Endothelial cell of umbilical vein (primary cell): ENCODE measurements at regions not wholly inside any gene's neighbourhood (a gene's known extent, or its start where the extent isn't known, plus 50 kb on each side); places are given as distances from the start of the nearest gene placed in this dataset.
"Not testable (repeated sequence)": the region's sequence is repeated elsewhere in the genome, so short reads cannot be mapped to it uniquely, and the experiment has no call there.

ENCODE experiments used
- BruUV-seq: library from RNA; stranded (reverse); fragments of 400-500 nt; replicated peaks from 2 replicates; lab custom pipeline; 2021; lab: Mats Ljungman, UMichigan
- CTCF ChIA-PET: fragments of 300-600, 350-600 bp; sonication (Branson Sonifier 250); formaldehyde crosslinking; loops from one replicate; lab custom pipeline; 2021; ENCODE audit warnings: antibody characterized with exemption, inconsistent platforms; lab: Charles Lee
- POLR2A ChIA-PET: fragments of 300-600, 350-600 bp; sonication (Branson Sonifier 250); formaldehyde crosslinking; loops from one replicate; lab custom pipeline; 2021; ENCODE audit warnings: antibody characterized with exemption, inconsistent platforms; lab: Charles Lee
- DNase-seq: peaks from one replicate; pipeline ENCODE4 v3.0.0-alpha.2; 2011; ENCODE audit warnings: low read depth, low spot score
- FAIRE-seq: peaks from 2 replicates; lab custom pipeline; 2011; peaks lifted over from hg19 to GRCh38; lab: Jason Lieb, UNC
- H2AFZ ChIP-seq: 2 replicates; pipeline ENCODE4 v1.6.0; 2012; ENCODE audit warnings: low read depth, low read length, control low read depth, inconsistent platforms
- H3K27ac ChIP-seq: 2 replicates; pipeline ENCODE4 v1.5.1; 2011; ENCODE audit warnings: low read depth, mild to moderate bottlenecking, control low read depth, low read length, moderate library complexity; ENCODE audit not compliant: insufficient read depth
- H3K27me3 ChIP-seq, 2 experiments: 2 replicates each; pipeline versions ENCODE4 v1.6.0 to v1.6.1; 2011; ENCODE audit warnings: low read length in 2 of 2, mixed read lengths in 1 of 2; ENCODE audit not compliant: control insufficient read depth in 2 of 2, insufficient read depth in 2 of 2
- H3K36me3 ChIP-seq, 2 experiments: 2 replicates in 1 of 2; 3 replicates in 1 of 2; pipeline ENCODE4 v1.5.1; 2011; ENCODE audit warnings: low read length in 2 of 2, mild to moderate bottlenecking in 1 of 2, moderate library complexity in 1 of 2; ENCODE audit not compliant: control insufficient read depth in 2 of 2, insufficient read depth in 2 of 2; ENCODE audit errors: extremely low read depth in 1 of 2
- H3K4me1 ChIP-seq: 3 replicates; pipeline ENCODE4 v1.5.1; 2011; ENCODE audit warnings: mild to moderate bottlenecking, low read length; ENCODE audit not compliant: control insufficient read depth, insufficient read depth; ENCODE audit errors: extremely low read depth
- H3K4me2 ChIP-seq: 2 replicates; pipeline ENCODE4 v1.6.1; 2011; ENCODE audit warnings: low read length, control low read depth, mixed read lengths; ENCODE audit not compliant: insufficient read depth
- H3K4me3 ChIP-seq, 3 experiments: fragments of 200-600 bp in 1 of 3; sonication (generic), shearing (Covaris generic) in 1 of 3; replicated peaks in 1 of 3; 2 replicates each; pipeline ENCODE4 v1.5.1; 2011 to 2016; ENCODE audit warnings: control low read depth in 3 of 3, low read length in 3 of 3, mild to moderate bottlenecking in 2 of 3, inconsistent platforms in 1 of 3, low read depth in 1 of 3, moderate library complexity in 1 of 3; ENCODE audit not compliant: insufficient read depth in 1 of 3
- H3K79me2 ChIP-seq: 2 replicates; pipeline ENCODE4 v1.6.0; 2012; ENCODE audit warnings: low read length, inconsistent platforms; ENCODE audit not compliant: control insufficient read depth, insufficient read depth
- H3K9ac ChIP-seq: replicated peaks from 2 replicates; pipeline ENCODE3; 2011; ENCODE audit warnings: low read length, control low read depth; ENCODE audit not compliant: insufficient read depth; ENCODE audit errors: extremely low read depth
- H3K9me1 ChIP-seq: replicated peaks from 3 replicates; pipeline ENCODE4 v1.6.0; 2011; ENCODE audit warnings: mild to moderate bottlenecking, low read length; ENCODE audit not compliant: control insufficient read depth, insufficient read depth; ENCODE audit errors: extremely low read depth
- H3K9me3 ChIP-seq: replicated peaks from 2 replicates; pipeline ENCODE4 v1.5.1; 2012; ENCODE audit warnings: low read length, inconsistent platforms; ENCODE audit not compliant: control insufficient read depth, insufficient read depth
- H4K20me1 ChIP-seq: replicated peaks from 2 replicates; pipeline ENCODE3; 2011; ENCODE audit warnings: mild to moderate bottlenecking, low read length; ENCODE audit not compliant: control insufficient read depth, insufficient read depth; ENCODE audit errors: extremely low read depth
- CTCF ChIP-seq, 2 donors: IDR thresholded peaks; 1 replicate in 1 of 2; 2 replicates in 1 of 2; pipeline ENCODE4 v1.5.1; 2011; ENCODE audit warnings: low read length in 2 of 2, mild to moderate bottlenecking in 2 of 2, moderate library complexity in 2 of 2, control low read depth in 1 of 2, inconsistent platforms in 1 of 2, low read depth in 1 of 2; ENCODE audit not compliant: insufficient read depth in 1 of 2; ENCODE audit errors: extremely low read depth in 1 of 2
- EZH2 ChIP-seq: IDR thresholded peaks from 2 replicates; pipeline ENCODE4 v1.6.1; 2012; ENCODE audit warnings: borderline replicate concordance, low read depth, mild to moderate bottlenecking, moderate library complexity, low read length, inconsistent platforms; ENCODE audit not compliant: severe bottlenecking
- FOS ChIP-seq: IDR thresholded peaks from 2 replicates; pipeline ENCODE4 v1.6.1; 2011; ENCODE audit warnings: mild to moderate bottlenecking, low read length, moderate library complexity, borderline replicate concordance; ENCODE audit not compliant: insufficient read depth
- GATA2 ChIP-seq: IDR thresholded peaks from 2 replicates; pipeline ENCODE4 v1.7.0; 2011; ENCODE audit warnings: low read depth, mild to moderate bottlenecking, moderate library complexity, mixed read lengths, low read length; ENCODE audit not compliant: insufficient read length, insufficient read depth
- JUN ChIP-seq: IDR thresholded peaks from 2 replicates; pipeline ENCODE4 v1.6.1; 2011; ENCODE audit warnings: borderline replicate concordance, low read depth; ENCODE audit not compliant: insufficient read length, insufficient read depth
- MAX ChIP-seq: IDR thresholded peaks from 2 replicates; pipeline ENCODE4 v1.6.1; 2011; ENCODE audit not compliant: insufficient read depth, insufficient read length
- MYC ChIP-seq: IDR thresholded peaks from one replicate; pipeline ENCODE4 v1.6.1; 2011; ENCODE audit warnings: mild to moderate bottlenecking, low read depth, low read length
- POLR2A ChIP-seq: IDR thresholded peaks from 2 replicates; pipeline ENCODE4 v1.6.1; 2012; ENCODE audit warnings: low read depth, mild to moderate bottlenecking, control low read depth, low read length
- POLR2AphosphoS5 ChIP-seq: IDR thresholded peaks from 2 replicates; pipeline ENCODE4 v1.6.1; 2012; ENCODE audit warnings: low read depth, mild to moderate bottlenecking, control low read depth, low read length, moderate library complexity; ENCODE audit not compliant: insufficient read depth
- dilution Hi-C: fragments of 300-500 bp; cut with MboI; formaldehyde crosslinking; loops from one replicate; pipeline ENCODE4 v1.15.0; 2019; ENCODE audit warnings: low sequenced_read_pairs; ENCODE audit not compliant: extremely low pct_ligation_motif_present
- intact Hi-C: fragments of 100-400 bp; cut with micrococcal nuclease; formaldehyde crosslinking; loops from one replicate; pipeline ENCODE4 v1.10.0; 2022

- ChIA-PET CTCF (no interaction called here), POLR2A (no interaction called here)
- no peaks in the 10 kb centered on the region for H3K4me1 ChIP-seq
- no peak for TF ChIP-seq FOS
- no peak for TF ChIP-seq POLR2A
- TF ChIP-seq JUN: no peak
- no peak for TF ChIP-seq GATA2
- no peak for TF ChIP-seq MYC
- TF ChIP-seq CTCF (IDR thresholded peaks at IDR 0.05; ENCODE audit: extremely low read depth in 1 of 2, insufficient read depth in 1 of 2, low read depth in 1 of 2, low read length in 2 of 2): no peak
- TF ChIP-seq EZH2: no peak
- no peak for TF ChIP-seq POLR2AphosphoS5
- TF ChIP-seq MAX: no peak
- intact Hi-C loops (no loop called here), dilution Hi-C loops (no loop called here)
- H3K79me2 ChIP-seq: no peaks in the 10 kb centered on the region
- no peak overlapping the region for H3K9ac ChIP-seq
- H3K36me3 ChIP-seq: no peaks in the 10 kb centered on the region
- FAIRE-seq (no peak), DNase-seq (no peak)
- no peak overlapping the region for H3K4me3 ChIP-seq
- no peak overlapping the region for H3K4me2 ChIP-seq
- H4K20me1 ChIP-seq: no peaks in the 10 kb centered on the region
- no peaks in the 10 kb centered on the region for H3K27me3 ChIP-seq
- H3K9me3 ChIP-seq: no peaks in the 10 kb centered on the region
- BruUV-seq: no TSS peak
- no peaks in the 10 kb centered on the region for H3K9me1 ChIP-seq
- H3K27ac ChIP-seq: no peak overlapping the region
- no peak overlapping the region for H2AFZ ChIP-seq
Measured at GRCh38 chr20:30892541-30893345, 364.7 kb upstream of the DEFB115 start.

- H3K4me2 ChIP-seq, H3K9ac ChIP-seq, CTCF ChIA-PET, H3K27ac ChIP-seq, DNase-seq, H3K4me1 ChIP-seq, H4K20me1 ChIP-seq, BruUV-seq, FAIRE-seq, H2AFZ ChIP-seq, H3K9me3 ChIP-seq, dilution Hi-C loops, H3K4me3 ChIP-seq, POLR2A ChIA-PET, H3K9me1 ChIP-seq, intact Hi-C loops, H3K79me2 ChIP-seq, H3K36me3 ChIP-seq, H3K27me3 ChIP-seq: not testable (repeated sequence)
Measured at GRCh38 chr20:30893346-30894314, 363.8 kb upstream of the DEFB115 start.
